OCI-LY7 (cell line): ENCODE measurements at regions not wholly inside any gene's neighbourhood (a gene's known extent, or its start where the extent isn't known, plus 50 kb on each side); places are given as distances from the start of the nearest gene placed in this dataset.

Experiments
- CTCF ChIP-seq: fragments of 200-600 bp; sonication (generic); conservative IDR thresholded peaks from 2 replicates; pipeline ENCODE4 v1.5.1; 2014; ENCODE audit warnings: mild to moderate bottlenecking, antibody characterized with exemption, low read length, moderate library complexity, mixed read lengths
- EZH2phosphoT487 ChIP-seq: fragments of 200-600 bp; sonication (generic); IDR thresholded peaks from 2 replicates; pipeline ENCODE4 v1.6.1; 2018; ENCODE audit warnings: low read depth, borderline replicate concordance, mild to moderate bottlenecking, mixed run types, antibody characterized with exemption, low read length, moderate library complexity, mixed read lengths

- TF ChIP-seq CTCF = no peak
- no peak for TF ChIP-seq EZH2phosphoT487
Measured at GRCh38 chr12:115404761-115405470, 720.9 kb upstream of the TBX3 start.
